Gastroesophageal sphincter (tissue), 4 donors: ENCODE measurements at regions not wholly inside any gene's neighbourhood (a gene's known extent, or its start where the extent isn't known, plus 50 kb on each side); places are given as distances from the start of the nearest gene placed in this dataset.

ENCODE experiments used
- ATAC-seq: fragments of 150-250 bp; one replicate; pipeline ENCODE4 v1.9.1; 2016; ENCODE audit warnings: mild to moderate bottlenecking, moderate library complexity
- H3K27ac ChIP-seq, 4 donors: fragments of 200-600 bp; sonication (generic) in 3 of 4; 1 replicate in 3 of 4; 2 replicates in 1 of 4; pipeline ENCODE4 v1.5.1; 2016 to 2019
- H3K27me3 ChIP-seq: fragments of 200-600 bp; sonication (generic); one replicate; pipeline ENCODE4 v1.5.1; 2019
- H3K36me3 ChIP-seq, 2 donors: fragments of 200-600 bp; sonication (generic); one replicate each; pipeline ENCODE4 v1.5.1; 2019; ENCODE audit warnings: control low read depth in 1 of 2
- H3K4me1 ChIP-seq, 3 donors: fragments of 200-600 bp; sonication (generic); 1 replicate in 2 of 3; 2 replicates in 1 of 3; pipeline ENCODE4 v1.5.1; 2016 to 2019; ENCODE audit warnings: control low read depth in 2 of 3
- H3K4me3 ChIP-seq, 2 donors: fragments of 200-600 bp; sonication (generic); one replicate each; pipeline ENCODE4 v1.5.1; 2019; ENCODE audit warnings: mild to moderate bottlenecking in 1 of 2, moderate library complexity in 1 of 2
- H3K9me3 ChIP-seq, 3 donors: fragments of 200-600 bp; sonication (generic); one replicate each; pipeline ENCODE4 v1.5.1; 2017 to 2019; ENCODE audit warnings: control low read depth in 2 of 3
- CTCF ChIP-seq, 4 experiments: fragments of 200-600 bp in 2 of 4; fragments of 450-650 bp in 2 of 4; sonication (generic) in 1 of 4; IDR thresholded peaks; one replicate each; pipeline ENCODE4 v1.5.1; 2017 to 2019; ENCODE audit warnings: antibody characterized with exemption in 4 of 4, mild to moderate bottlenecking in 2 of 4, moderate library complexity in 2 of 4
- EP300 ChIP-seq: sonication (generic); formaldehyde crosslinking; IDR thresholded peaks from one replicate; pipeline ENCODE4 v1.6.1; 2017; ENCODE audit warnings: antibody characterized with exemption, mild to moderate bottlenecking
- POLR2A ChIP-seq, 2 donors: fragments of 450-650 bp; IDR thresholded peaks; one replicate each; pipeline ENCODE4 v1.6.1; 2017; ENCODE audit warnings: antibody characterized with exemption in 2 of 2, mild to moderate bottlenecking in 2 of 2, moderate library complexity in 1 of 2
- POLR2AphosphoS5 ChIP-seq: sonication (generic); formaldehyde crosslinking; IDR thresholded peaks from one replicate; pipeline ENCODE4 v1.6.1; 2017; ENCODE audit warnings: antibody characterized with exemption
- WGBS, 2 donors: methylation state at CpG; one replicate each; pipeline ENCODE4 v1.1.5; 2018; ENCODE audit warnings: low coverage in 1 of 2; 5-methylcytosine and 5-hydroxymethylcytosine counted together

DNA sequence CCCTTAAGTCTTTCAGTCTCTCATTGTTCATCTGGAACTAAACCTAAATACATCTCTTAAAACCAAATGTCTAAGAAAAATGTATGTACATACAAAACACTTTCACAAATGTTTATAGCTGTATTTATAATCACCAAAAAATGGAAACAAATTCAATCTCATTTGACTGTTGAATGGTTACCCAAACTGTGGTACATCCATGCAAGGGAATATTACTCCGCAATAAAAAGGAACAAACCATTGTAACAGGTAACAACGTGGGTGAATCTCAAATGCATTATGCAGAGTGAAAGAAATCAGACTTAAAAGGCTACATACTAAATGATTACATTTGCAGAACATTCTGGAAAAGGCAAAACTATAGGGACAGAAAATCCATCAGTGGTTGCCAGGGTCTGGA lies 425.2 kb downstream of the COG6 start:
- Histone ChIP-seq H3K27ac (no peak overlapping the region), H3K4me3 (no peak overlapping the region), H3K27me3 (no peaks in the 10 kb centered on the region), H3K4me1 (peaks cover 0 to 9% (median 3%) of the 10 kb centered on the region in 3 donors), H3K9me3 (no peaks in the 10 kb centered on the region), H3K36me3 (no peaks in the 10 kb centered on the region)
- TF ChIP-seq CTCF (IDR thresholded peaks at IDR 0.05) (no peak), EP300 (no peak), POLR2AphosphoS5 (no peak), POLR2A (IDR thresholded peaks at IDR 0.05) (no peak)
- no peak for ATAC-seq
- WGBS, 2 donors, result 80 to 100% methylated on average over 2 of the region's 2 CpGs

GRCh38 chr13:40082639-40083038 lies 427.2 kb downstream of the COG6 start:
- no peaks in the 10 kb centered on the region for H3K27me3 ChIP-seq
- no peak overlapping the region for H3K27ac ChIP-seq
- no peaks in the 10 kb centered on the region for H3K9me3 ChIP-seq
- WGBS, 2 donors, result 17 to 45% methylated on average over 2 to 8 of the region's 8 CpGs
- H3K4me3 ChIP-seq, result no peak overlapping the region
- no peak for ATAC-seq
- TF ChIP-seq CTCF (IDR thresholded peaks at IDR 0.05) (peak in 1 of 4 experiments; percentile 3), POLR2A (IDR thresholded peaks at IDR 0.05) (no peak)
- H3K36me3 ChIP-seq, result no peaks in the 10 kb centered on the region
- H3K4me1 ChIP-seq, result peaks cover 0 to 9% (median 3%) of the 10 kb centered on the region in 3 donors

DNA sequence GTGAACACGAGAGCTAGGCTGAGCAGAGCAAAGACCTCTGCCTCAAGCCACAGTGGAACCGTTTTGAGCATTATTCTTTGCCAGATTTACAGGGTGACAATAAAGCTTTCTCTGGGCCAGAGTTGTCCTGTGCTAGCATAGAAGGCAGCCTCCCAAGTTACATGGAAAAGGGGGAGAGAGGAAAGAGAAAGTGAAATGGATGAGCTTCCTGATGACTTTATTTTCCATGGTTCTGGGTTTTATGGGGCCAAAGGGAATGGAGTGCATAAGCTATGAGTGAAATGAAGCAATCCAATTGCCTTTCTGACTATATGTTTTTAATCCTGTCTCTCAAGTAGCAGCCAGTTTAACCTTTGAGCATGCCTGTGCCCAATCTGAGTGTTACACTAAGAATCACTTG lies 428.4 kb downstream of the COG6 start:
- ATAC-seq, result no peak
- 68% methylated on average over 2 of the region's 2 CpGs; no CpG with 5 or more reads in 1 of the 2 donors for WGBS, 2 donors
- Histone ChIP-seq H3K9me3 (no peaks in the 10 kb centered on the region), H3K27me3 (no peaks in the 10 kb centered on the region), H3K27ac (no peak overlapping the region), H3K4me3 (no peak overlapping the region), H3K4me1 (peaks cover 0 to 9% (median 3%) of the 10 kb centered on the region in 3 donors), H3K36me3 (no peaks in the 10 kb centered on the region)
- TF ChIP-seq POLR2A (IDR thresholded peaks at IDR 0.05) (no peak), EP300 (no peak), POLR2AphosphoS5 (no peak), CTCF (IDR thresholded peaks at IDR 0.05) (no peak)

DNA sequence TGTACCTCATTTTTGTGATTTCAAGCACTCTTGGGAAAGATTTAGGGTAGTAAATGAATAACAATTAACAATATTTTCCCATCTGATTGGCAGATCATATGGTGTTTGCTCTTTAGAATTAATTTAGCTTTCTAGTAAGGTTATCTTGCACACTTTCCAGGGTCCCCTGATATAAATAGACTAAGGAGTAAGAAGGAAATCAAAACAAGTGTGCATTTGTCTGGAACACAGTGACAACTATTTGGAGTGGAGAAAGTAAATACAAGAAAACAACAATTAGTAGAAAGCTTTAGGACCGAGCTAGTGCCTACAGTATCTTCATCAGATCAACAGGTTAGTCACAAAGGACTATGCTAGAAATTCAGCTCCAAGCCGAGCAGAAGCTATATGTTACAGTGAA lies 429.5 kb downstream of the COG6 start:
- TF ChIP-seq EP300 (no peak), POLR2AphosphoS5 (no peak), CTCF (IDR thresholded peaks at IDR 0.05) (no peak), POLR2A (IDR thresholded peaks at IDR 0.05) (no peak)
- ATAC-seq, result no peak
- Histone ChIP-seq H3K27me3 (no peaks in the 10 kb centered on the region), H3K9me3 (no peaks in the 10 kb centered on the region), H3K4me1 (peaks cover 0 to 9% (median 3%) of the 10 kb centered on the region in 3 donors), H3K4me3 (no peak overlapping the region), H3K27ac (no peak overlapping the region), H3K36me3 (no peaks in the 10 kb centered on the region)
- 80 to 100% methylated on average over 2 of the region's 2 CpGs for WGBS, 2 donors

- 64 to 85% methylated on average over 8 to 10 of the region's 15 CpGs for WGBS, 2 donors
- H3K4me1 ChIP-seq, result peaks cover 0 to 7% (median 3%) of the 10 kb centered on the region in 3 donors
- no peak for ATAC-seq
- H3K27ac ChIP-seq, result no peak overlapping the region
- no peaks in the 10 kb centered on the region for H3K27me3 ChIP-seq
- H3K4me3 ChIP-seq, result no peak overlapping the region
- TF ChIP-seq POLR2A (IDR thresholded peaks at IDR 0.05) (no peak), CTCF (IDR thresholded peaks at IDR 0.05) (no peak), POLR2AphosphoS5 (no peak), EP300 (no peak)
- H3K9me3 ChIP-seq, result no peaks in the 10 kb centered on the region
- H3K36me3 ChIP-seq, result no peaks in the 10 kb centered on the region
Observed at GRCh38 chr13:40087091-40088002, 431.9 kb downstream of the COG6 start.
